MM.1S (cell line): ENCODE measurements at regions not wholly inside any gene's neighbourhood (a gene's known extent, or its start where the extent isn't known, plus 50 kb on each side); places are given as distances from the start of the nearest gene placed in this dataset.

ENCODE experiments used
- DNase-seq: peaks from one replicate; pipeline ENCODE4 v3.0.0-alpha.2; 2015
- H2AFZ ChIP-seq: fragments of 300-600 bp; sonication (generic); 2 replicates; pipeline ENCODE4 v1.6.0; 2016; ENCODE audit warnings: antibody characterized with exemption, low read length
- H3F3A ChIP-seq: fragments of 300-600 bp; sonication (generic); 2 replicates; pipeline ENCODE4 v1.6.1; 2016; ENCODE audit warnings: mild to moderate bottlenecking, antibody characterized with exemption, low read length, moderate library complexity, mixed read lengths; ENCODE audit not compliant: insufficient read depth
- H3K27ac ChIP-seq: fragments of 300-600 bp; sonication (generic); 2 replicates; pipeline ENCODE4 v1.5.1; 2016; ENCODE audit warnings: mild to moderate bottlenecking, low read length
- H3K27me3 ChIP-seq: fragments of 300-600 bp; sonication (generic); replicated peaks from 2 replicates; pipeline ENCODE4 v1.6.0; 2016; ENCODE audit warnings: low read length; ENCODE audit not compliant: insufficient read depth
- H3K36me3 ChIP-seq: fragments of 300-600 bp; sonication (generic); replicated peaks from 2 replicates; pipeline ENCODE4 v1.6.1; 2016; ENCODE audit warnings: mild to moderate bottlenecking, low read length, mixed read lengths; ENCODE audit not compliant: insufficient read depth
- H3K4me1 ChIP-seq: fragments of 300-600 bp; sonication (generic); 2 replicates; pipeline ENCODE4 v1.6.1; 2016; ENCODE audit warnings: low read length, mixed read lengths
- H3K4me2 ChIP-seq: fragments of 300-600 bp; sonication (generic); 2 replicates; pipeline ENCODE4 v1.6.0; 2016; ENCODE audit warnings: low read depth, low read length
- H3K4me3 ChIP-seq: fragments of 300-600 bp; sonication (generic); 2 replicates; pipeline ENCODE4 v1.5.1; 2016; ENCODE audit warnings: low read length, mixed read lengths
- H3K79me2 ChIP-seq: fragments of 300-600 bp; sonication (generic); 2 replicates; pipeline ENCODE4 v1.6.1; 2016; ENCODE audit warnings: mixed run types, low read length, mixed read lengths
- H3K9ac ChIP-seq: fragments of 300-600 bp; sonication (generic); 2 replicates; pipeline ENCODE4 v1.6.1; 2016; ENCODE audit warnings: low read length, mixed read lengths
- H3K9me2 ChIP-seq: fragments of 300-600 bp; sonication (generic); replicated peaks from 2 replicates; pipeline ENCODE4 v1.6.1; 2016; ENCODE audit warnings: mild to moderate bottlenecking, low read length, mixed read lengths; ENCODE audit not compliant: insufficient read depth
- H3K9me3 ChIP-seq: fragments of 300-600 bp; sonication (generic); replicated peaks from 2 replicates; pipeline ENCODE4 v1.6.1; 2016; ENCODE audit warnings: mild to moderate bottlenecking, low read length, mixed read lengths; ENCODE audit not compliant: insufficient read depth
- H4K20me1 ChIP-seq: fragments of 300-600 bp; sonication (generic); 2 replicates; pipeline ENCODE4 v1.6.1; 2016; ENCODE audit warnings: mild to moderate bottlenecking, low read length, moderate library complexity, mixed read lengths; ENCODE audit not compliant: insufficient read depth
- EZH2 ChIP-seq: fragments of 300-600 bp; sonication (generic); optimal IDR thresholded peaks from 2 replicates; pipeline ENCODE3; 2017; ENCODE audit warnings: low read depth, mild to moderate bottlenecking, antibody characterized with exemption, low read length, mixed read lengths
- EZH2phosphoT487 ChIP-seq: fragments of 300-600 bp; sonication (generic); IDR thresholded peaks from 2 replicates; pipeline ENCODE4 v1.6.1; 2018; ENCODE audit warnings: antibody characterized with exemption, low read length
- TF ChIP-seq, protein P1 (sequence below): fragments of 300-600 bp; sonication (generic); IDR thresholded peaks from 2 replicates; pipeline ENCODE4 v1.5.1; 2016; ENCODE audit warnings: antibody characterized with exemption, low read length, mixed read lengths

DNA sequence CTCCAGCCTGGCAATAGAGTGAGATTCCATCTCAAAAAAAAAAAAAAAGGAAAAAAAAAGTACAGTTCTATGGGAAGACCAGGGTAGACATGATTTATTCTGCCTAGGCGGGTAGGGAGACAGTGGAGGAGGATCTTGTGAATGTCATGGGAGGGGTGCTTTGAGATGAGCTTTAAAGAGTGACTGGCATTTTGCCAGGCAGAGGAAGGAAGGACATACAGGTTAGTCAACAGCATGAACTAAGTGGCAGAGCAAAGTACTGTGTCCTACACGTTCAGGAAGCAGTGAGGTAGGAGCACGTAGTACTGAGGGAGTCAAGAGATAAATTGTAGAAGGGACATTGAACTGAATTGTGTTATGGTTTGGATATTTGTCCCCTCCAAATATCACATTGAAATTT lies 451.5 kb downstream of the TOX3 start:
- Histone ChIP-seq H3K36me3 (no peaks in the 10 kb centered on the region), H2AFZ (no peak overlapping the region), H3K79me2 (no peaks in the 10 kb centered on the region), H3K4me3 (no peak overlapping the region), H3K9me3 (no peaks in the 10 kb centered on the region), H3K9ac (no peak overlapping the region), H3K27ac (no peak overlapping the region), H3K9me2 (no peaks in the 10 kb centered on the region), H3K27me3 (no peaks in the 10 kb centered on the region), H3F3A (no peaks in the 10 kb centered on the region), H3K4me2 (no peak overlapping the region), H4K20me1 (no peaks in the 10 kb centered on the region), H3K4me1 (no peaks in the 10 kb centered on the region)
- no peak for DNase-seq
- TF ChIP-seq EZH2phosphoT487 = no peak
- TF ChIP-seq, protein P1, sequence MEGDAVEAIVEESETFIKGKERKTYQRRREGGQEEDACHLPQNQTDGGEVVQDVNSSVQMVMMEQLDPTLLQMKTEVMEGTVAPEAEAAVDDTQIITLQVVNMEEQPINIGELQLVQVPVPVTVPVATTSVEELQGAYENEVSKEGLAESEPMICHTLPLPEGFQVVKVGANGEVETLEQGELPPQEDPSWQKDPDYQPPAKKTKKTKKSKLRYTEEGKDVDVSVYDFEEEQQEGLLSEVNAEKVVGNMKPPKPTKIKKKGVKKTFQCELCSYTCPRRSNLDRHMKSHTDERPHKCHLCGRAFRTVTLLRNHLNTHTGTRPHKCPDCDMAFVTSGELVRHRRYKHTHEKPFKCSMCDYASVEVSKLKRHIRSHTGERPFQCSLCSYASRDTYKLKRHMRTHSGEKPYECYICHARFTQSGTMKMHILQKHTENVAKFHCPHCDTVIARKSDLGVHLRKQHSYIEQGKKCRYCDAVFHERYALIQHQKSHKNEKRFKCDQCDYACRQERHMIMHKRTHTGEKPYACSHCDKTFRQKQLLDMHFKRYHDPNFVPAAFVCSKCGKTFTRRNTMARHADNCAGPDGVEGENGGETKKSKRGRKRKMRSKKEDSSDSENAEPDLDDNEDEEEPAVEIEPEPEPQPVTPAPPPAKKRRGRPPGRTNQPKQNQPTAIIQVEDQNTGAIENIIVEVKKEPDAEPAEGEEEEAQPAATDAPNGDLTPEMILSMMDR = no peak
- no peak for TF ChIP-seq EZH2

DNA sequence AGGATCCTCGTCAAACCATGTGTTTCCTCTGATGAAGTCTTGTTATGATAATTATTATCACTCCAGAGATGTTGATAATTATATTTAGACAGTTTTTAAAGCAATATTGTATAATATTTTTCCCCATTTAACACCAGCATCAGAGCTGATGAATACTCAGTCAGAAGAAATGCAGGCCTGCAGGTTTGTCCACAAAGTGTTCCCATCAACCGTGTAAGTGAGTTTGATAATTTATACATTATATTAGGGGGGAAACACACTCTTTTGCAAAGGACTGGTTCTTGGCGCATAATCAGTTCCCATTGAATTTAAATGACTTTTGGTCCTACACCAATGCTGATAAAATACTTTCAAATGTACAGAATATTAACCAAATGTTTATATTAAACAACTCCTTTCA lies 454.8 kb downstream of the TOX3 start:
- Histone ChIP-seq H3K79me2 (no peaks in the 10 kb centered on the region), H3K9me3 (no peaks in the 10 kb centered on the region), H2AFZ (no peak overlapping the region), H3K9me2 (no peaks in the 10 kb centered on the region), H3K4me2 (no peak overlapping the region), H3F3A (no peaks in the 10 kb centered on the region), H3K27me3 (no peaks in the 10 kb centered on the region), H3K4me3 (no peak overlapping the region), H4K20me1 (no peaks in the 10 kb centered on the region), H3K36me3 (no peaks in the 10 kb centered on the region), H3K4me1 (no peaks in the 10 kb centered on the region), H3K27ac (no peak overlapping the region), H3K9ac (no peak overlapping the region)
- TF ChIP-seq EZH2 (no peak), EZH2phosphoT487 (no peak)
- TF ChIP-seq, protein P1 = no peak
- no peak for DNase-seq

GRCh38 chr16:52090080-52090479 lies 456.9 kb downstream of the TOX3 start:
- no peaks in the 10 kb centered on the region for H3K36me3 ChIP-seq
- H3K27me3 ChIP-seq = no peaks in the 10 kb centered on the region
- H3F3A ChIP-seq = no peaks in the 10 kb centered on the region
- H3K9me3 ChIP-seq = no peaks in the 10 kb centered on the region
- H3K4me2 ChIP-seq = no peak overlapping the region
- H3K9ac ChIP-seq = no peak overlapping the region
- DNase-seq = no peak
- no peaks in the 10 kb centered on the region for H3K9me2 ChIP-seq
- TF ChIP-seq EZH2phosphoT487 (no peak), EZH2 (no peak)
- TF ChIP-seq, protein P1 = no peak
- no peak overlapping the region for H3K4me3 ChIP-seq
- no peak overlapping the region for H3K27ac ChIP-seq
- no peak overlapping the region for H2AFZ ChIP-seq
- H3K79me2 ChIP-seq = no peaks in the 10 kb centered on the region
- no peaks in the 10 kb centered on the region for H4K20me1 ChIP-seq
- no peaks in the 10 kb centered on the region for H3K4me1 ChIP-seq
